GM18519 (cell line): ENCODE measurements at regions not wholly inside any gene's neighbourhood (a gene's known extent, or its start where the extent isn't known, plus 50 kb on each side); places are given as distances from the start of the nearest gene placed in this dataset.

Experiments
- ATAC-seq: cut with Tn5 transposase; IDR thresholded peaks from one replicate; pipeline ENCODE4 v1.9.1; 2021; ENCODE audit warnings: mild to moderate bottlenecking, moderate library complexity; ENCODE audit not compliant: unreplicated experiment, low FRiP score

DNA sequence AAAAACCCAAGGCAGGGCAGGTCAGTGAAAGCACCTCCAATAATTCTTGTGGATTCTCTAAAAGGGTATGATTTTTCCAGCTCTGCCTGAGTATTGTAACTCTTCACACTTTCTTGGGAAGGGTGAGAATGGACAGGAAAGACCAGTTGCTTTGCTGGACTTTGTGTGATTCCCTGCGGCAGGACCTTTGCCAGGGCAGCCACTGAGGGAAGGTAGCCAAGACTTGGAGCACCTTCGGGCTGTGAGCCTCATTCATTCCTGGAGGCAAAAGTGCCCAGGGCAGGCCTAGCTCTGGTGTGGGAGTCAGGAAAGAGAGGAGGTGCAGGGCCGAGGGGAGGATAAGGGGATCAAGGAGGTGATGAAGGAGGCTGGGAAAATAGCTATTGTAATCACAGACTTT is 80.2 kb downstream of the VCPKMT start:
- no peak for ATAC-seq

DNA sequence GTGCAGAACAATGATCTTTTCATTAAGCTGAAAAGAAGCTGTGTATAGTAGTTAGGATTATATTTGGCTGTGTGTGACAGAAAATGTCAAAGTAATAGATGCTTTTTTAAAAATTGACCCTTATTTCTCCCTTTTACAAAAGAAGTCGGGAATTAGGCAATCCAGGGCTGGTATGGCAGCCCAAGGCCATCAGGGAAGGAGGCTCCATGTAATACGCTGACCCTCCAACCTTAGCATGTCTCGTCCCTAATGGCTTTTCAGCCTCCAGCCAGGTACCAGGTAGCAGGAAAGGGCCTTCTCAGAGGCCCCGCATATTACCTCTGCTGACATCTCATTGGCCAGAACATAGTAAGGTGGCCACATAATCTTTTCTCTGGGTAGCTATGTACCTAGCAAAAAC is 79.7 kb downstream of the VCPKMT start:
- no peak for ATAC-seq

DNA sequence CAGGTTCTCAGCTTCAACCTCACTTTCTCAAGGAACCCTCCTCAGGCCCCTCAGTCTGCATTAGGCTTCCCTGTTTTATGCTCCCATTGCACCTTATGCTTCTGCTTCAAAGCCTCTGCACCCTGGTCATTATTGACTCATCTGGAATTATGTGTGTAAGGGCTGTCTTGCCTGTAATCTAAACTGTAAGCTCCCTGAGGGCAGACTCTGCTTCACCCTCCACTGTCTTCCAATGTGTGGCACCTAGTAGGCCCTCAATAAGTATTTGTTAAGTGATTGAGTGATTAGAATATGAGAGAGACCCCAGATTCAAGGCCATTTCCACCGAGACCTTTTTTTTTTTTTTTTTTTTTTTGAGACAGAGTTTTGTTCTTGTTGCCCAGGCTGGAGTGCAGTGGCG is 79.1 kb downstream of the VCPKMT start:
- no peak for ATAC-seq

DNA sequence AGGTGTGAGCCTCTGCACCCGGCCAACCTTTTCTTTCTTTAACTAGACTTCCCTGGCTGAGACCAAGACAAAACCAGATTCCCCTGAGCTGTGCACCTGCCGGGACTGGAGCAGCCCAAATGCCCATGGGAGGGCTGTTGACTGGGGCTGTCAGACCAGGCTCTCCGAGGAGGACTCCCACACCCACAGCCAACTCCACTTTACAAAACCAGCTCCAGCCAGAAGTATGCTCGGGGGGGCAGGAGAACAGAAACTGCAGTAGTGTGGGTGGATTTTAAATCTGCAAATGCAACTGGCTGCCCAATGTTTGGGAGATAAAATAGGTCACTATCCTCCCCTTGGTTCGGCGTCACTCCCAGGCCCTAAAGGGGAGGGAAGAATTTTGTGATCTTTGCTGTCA is 78.5 kb downstream of the VCPKMT start:
- ATAC-seq: no peak

DNA sequence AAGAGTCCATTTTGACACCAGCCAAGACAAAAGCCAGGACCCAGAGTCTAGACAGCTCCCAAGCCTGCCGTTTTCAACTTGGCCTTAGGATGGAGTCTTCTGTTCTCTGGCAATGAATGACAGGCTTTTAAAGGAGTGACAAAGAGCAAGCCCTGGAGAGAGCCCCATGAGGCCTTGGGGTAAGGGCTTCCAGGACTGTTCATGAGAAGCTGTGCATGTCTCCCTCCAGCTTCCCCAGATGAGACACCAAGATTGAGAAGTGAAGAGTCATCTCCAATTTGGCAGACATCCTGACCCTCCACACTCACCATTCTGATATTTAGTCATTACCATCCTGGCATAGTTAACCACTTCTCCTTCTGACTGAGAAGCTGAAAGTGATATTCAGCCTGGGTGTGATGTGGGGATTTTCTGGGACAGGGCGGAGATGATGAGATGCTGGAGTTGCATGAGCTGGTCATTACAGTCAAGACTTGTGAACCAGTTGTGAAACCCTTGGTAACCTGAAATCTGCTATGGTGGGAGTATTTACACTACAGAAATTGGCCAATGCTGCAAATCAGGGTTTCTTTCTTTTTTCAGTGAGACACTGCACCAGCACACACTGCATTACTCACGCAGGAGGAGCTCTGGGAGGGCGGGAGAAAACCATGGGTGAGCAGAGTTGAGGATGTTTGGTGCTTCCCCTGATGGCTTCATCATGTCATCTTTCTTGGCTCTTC is 77.8 kb downstream of the VCPKMT start:
- ATAC-seq: peak; percentile 79

DNA sequence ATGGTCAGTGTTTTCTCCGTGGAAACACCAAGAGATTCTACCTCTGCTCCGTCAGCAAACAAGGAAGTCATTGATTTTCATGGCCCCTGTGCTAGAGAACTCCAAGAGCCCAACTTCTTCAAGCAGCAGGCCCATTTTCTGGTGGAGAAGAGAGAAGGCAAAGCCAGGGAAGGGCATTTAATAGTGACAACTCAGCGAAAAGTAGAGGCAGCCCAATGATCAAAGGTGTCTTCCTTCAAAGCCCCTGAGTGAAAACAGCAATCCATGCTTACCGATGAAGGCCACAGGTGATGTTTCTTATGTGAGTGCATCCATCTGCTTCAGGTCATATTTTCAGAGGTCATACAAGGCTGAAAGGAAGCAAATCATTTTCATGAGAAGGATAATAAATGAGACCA is 77.3 kb downstream of the VCPKMT start:
- no peak for ATAC-seq

DNA sequence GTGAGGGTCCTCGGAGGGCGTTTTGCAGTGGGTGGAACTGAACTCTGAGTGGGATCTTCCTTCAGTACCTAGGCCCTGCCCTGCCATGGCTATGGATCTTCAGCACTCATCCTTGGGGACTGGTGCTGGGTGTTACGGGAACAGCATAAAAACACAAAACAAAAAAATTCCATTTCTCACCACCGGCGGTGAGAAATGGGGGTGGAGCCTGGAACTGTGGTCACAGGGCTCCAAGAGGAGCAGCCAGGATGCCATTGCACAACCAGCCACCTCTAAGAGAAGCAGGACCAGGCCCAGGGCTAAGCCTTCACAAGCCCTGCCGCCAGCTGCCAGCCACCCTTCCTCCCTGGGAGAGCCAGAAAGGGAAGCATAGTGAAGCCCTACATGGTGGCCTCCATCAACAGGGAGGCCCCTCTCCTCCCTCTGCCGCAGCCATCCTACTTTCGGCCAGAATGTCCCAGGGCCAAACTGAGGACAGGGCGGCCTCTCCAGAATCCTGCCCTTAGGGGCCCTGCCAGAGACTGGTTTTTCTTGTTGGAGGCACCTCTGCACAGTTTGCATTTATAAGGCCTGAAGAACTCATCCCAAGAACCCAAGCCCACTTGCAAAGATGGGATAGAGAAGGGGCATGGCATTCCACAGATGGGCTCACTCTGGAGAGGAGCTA is 76.5 kb downstream of the VCPKMT start:
- ATAC-seq: no peak

DNA sequence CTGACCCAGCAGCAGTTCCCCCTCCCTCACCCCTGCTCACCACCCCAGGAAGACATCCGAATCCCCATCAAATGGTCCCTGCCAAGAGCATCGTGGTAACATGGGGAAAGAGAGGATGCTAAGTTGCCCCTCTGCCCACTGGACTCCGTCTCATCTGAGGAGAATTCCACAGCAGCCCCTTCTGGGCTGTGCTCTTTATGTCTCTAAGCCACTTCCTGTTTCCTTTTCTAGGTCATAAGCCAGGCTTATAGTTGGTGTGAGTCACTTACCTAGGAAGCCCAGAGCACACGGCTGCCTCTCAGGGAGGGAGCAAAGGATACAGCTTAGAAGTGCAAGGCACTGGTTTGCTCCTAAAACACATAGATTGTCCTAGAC is 76.0 kb downstream of the VCPKMT start:
- no peak for ATAC-seq

DNA sequence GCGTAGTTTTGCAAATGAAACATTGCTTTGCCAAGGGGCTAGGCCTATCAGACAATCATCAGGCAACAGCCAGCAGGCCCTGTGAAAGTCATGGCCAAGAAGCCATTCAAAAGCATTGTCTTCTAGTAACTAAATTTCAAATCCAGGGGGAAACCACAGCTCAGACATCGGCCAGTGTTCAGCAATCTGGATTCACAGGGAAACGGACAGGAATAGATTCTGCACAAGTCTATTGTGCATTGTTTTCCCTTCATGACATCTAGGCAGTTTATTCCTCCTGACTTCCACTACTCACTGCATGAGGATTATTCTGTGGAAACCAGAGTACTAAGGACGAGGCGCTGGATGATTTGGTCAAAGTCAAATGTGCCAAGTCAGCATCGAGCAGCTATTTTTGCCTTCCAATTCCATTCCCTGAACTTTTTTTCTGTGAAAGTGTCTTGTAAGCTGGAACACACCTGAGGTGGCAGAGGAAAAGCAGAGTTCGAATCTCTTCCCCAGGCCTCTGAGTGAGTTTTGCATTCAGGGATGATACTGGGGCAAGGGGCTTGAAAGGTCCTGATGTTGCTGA is 75.4 kb downstream of the VCPKMT start:
- no peak for ATAC-seq

DNA sequence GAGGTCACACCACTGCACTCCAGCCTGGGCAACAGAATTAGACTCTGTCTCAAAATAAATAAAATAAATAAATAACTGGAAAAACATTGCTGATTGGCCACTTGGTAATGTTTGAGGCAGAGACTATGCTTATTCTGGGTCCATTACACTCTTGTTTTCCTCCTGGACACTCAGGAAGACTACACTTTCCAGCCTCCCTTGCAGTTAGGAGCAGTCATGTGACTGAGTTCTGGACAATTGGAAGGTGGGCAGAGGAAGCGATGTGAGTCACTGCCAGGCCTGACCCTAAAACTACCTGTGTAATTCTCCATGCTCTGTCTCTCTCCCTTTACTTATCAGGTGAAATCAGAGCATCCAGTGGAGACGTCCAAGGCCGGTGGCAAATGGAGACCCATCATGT is 74.4 kb downstream of the VCPKMT start:
- ATAC-seq: no peak

DNA sequence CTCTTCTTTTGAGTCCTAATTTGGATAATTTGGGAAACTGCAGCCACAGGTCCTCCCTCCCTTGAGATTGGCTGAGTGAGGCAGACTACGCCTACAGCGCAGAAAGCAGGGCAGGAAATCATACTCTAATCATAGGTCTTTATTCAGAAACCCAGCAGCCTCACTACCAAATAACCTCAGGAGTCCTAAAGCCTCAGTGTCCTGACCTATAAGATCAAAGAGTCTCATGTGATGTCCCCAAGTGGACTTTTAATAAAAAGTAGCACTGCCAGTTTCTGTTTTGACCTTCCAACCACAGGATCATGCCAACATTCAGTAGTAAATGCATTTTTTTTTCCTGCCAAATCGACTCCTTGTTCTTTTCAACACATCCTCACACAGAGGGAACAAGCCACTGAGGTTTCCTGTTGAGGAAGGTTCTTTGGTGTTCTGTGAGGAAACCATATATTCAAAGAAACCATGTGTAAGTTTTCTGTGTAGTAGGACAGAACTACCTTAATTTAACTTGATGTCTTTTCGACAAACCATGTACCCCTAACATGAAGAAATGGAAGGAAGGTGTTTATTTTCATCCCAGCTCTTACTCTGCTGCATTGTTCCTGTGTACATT is 72.2 kb downstream of the VCPKMT start:
- ATAC-seq: no peak

DNA sequence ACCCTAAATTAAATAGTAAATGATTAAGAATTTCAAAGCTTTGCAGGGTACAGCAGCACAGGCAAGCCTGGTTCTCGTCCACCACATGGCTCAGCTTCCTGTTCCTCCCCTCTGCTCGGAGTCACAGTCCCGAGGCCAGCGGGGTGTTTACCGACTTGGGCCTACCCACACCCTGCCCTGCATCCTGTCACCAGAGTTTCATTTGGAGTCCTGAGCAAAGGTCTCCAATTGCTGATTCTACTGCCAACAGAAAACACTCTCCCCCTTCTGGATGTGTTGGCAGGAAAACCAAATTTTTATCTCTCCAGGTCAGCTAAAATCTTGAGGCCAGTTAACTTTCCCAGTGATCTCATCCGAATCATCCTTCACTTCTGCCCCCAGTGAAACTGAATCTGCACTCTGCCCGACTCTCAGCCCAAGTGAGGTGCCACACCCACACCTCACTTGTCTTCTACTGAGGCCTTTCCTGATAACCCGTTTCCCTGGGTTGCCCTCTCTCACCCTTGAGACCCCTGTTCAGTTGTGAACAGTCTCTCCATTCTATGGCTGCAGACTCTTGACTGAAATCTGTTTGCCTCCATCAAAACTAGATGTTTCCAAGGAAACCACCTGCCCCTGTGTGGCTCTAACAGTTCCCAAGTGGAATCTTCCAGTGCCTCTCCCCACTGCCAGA is 71.2 kb downstream of the VCPKMT start:
- ATAC-seq: peak; percentile 33

DNA sequence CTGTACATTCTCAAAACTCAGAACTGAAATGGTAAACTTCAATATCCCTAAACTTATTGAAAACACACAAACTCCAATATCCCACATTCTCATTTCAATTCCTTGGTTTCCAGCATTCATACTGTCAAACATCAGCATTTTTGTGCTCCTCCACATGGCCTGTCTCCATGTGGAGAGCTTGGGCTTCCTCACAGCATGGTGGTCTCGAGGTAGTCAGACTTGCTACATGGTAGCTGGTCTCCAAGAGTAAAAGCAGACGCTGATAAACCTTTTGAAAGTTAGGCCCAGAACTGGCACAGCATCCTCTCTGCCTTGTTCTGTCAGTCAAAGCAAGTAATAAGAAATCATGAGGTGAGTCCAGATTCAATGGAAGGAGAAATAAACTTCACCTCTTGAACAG is 70.5 kb downstream of the VCPKMT start:
- no peak for ATAC-seq

DNA sequence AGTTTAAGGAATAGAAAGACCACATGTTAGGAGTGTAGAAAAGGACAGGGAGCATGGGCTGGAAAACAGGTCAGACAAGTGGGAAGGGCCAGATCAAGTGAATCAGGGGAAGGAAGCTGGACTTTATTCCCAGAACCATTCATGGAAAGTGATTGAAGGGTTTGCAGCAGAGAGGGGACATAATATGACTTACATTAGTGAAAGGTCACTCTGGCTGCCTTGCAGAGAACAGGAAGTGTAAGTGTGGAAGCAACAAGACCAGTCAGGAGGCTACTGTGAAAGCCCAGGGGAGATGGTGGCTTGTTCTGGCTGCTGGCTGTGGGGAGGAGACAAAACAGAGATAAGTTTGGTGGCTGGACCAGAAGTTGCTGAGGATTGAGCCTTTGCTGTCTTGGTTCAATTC is 69.1 kb downstream of the VCPKMT start:
- no peak for ATAC-seq

DNA sequence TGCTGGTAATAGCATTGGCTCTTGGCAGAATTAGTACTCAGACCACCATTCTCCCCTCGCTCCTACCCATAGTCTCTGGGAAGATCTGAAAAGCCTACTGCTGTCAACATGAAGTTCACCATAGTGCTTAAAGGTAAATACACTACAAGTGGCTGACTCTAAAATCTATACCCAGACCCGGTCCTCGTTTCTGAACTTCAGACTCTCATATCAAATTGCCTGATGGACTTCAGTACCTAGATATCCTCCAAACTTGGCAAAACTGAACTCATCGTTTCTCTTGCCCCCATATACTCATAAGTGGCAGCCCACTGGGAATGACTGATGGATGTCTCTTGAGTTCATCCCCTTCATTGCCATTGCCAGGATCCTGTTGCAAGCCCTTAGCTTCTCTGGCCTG is 67.3 kb downstream of the VCPKMT start:
- ATAC-seq: no peak

DNA sequence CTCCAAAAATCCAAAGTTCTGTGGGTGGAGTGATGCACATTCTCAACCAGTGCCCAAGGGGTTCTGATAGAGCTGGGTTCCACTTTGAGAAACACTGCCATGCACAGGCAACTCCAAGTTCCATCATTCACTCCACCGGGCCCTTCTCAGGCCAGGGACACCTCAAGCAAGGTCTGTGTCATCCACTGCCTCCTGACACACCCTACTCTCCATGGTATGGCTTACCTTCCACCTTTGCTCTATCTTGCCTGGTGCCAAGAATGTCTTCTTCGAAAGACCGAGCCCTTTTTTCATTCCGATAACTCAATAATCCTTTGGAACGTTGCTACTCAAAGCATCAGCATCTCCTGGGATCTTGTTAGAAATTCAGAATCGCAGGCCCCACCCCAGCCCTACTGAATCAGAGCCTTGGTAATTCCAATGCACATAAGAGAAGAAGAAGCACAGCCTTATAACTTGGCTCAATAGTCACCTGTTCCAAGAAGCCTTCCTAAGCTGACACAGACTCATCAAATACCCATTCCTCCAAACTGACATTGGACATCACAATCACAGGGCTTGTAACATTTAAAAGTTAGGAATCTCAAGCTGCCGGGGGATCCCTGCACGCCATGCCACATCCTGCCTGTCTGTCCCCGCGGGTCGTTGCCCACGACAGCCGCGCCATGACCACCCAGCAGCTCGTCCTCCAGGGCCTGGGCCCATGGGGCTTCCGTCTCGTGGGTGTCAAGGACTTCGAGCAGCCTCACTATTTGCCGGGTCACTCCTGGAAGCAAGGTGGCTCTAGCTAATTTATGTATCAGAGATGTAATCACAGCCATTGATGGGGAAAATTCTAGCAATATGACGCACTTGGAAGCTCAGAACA is 66.4 kb downstream of the VCPKMT start:
- ATAC-seq: no peak

DNA sequence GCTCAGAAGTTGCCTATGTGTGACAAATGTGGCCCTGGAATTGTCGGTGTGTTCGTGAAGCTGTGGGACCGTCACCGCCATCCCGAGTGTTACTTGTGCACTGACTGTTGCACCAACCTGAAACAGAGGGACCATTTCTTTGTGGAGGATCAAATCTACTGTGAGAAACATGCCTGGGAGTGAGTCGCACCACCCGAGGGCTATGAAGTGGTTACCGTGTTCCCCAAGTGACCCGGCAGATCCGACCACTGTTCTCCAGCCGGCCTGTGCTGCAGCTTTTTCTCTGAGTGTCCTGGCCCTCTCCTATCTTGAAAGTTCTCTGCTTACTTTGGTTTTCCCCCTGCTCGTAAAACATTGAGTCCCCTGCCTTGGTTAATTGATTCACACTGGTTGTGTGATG is 65.3 kb downstream of the VCPKMT start:
- ATAC-seq: no peak

DNA sequence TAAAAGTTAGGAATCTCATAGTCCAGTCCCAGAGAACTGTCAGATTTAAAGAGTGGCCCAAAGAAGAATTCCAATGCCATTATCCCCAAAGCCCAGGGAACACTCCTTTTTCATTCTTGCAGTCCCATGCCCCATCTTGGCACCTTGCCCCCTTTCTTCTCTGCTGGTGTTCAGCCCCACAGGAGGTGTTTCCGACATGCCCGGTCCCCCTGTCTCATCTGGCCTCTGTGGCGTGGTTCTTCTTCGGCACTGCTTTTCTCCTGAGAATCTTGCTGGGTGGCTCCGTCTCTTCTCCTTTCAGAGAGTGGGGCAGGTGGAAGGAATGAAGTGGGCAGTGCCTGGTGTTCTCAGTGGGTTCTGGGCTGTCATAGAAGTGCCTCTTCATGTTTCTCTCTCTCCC is 64.7 kb downstream of the VCPKMT start:
- ATAC-seq: no peak

DNA sequence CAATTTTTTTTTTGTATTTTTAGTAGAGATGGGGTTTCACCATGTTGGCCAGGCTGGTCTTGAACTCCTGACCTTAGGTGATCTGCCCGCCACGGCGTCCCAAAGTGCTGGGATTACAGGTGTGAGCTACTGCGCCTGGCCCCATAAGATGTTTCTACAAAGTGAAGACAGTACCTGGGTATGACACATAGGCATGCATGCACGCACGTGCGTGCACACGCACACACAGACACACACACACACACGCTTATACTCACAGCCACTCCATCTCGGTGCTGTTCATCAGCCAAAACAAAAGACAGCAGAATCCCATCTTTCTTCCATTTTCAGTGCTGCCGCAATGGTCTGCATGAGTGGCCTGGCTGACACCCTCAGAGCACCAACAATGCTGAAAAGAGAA is 63.9 kb downstream of the VCPKMT start:
- ATAC-seq: no peak

DNA sequence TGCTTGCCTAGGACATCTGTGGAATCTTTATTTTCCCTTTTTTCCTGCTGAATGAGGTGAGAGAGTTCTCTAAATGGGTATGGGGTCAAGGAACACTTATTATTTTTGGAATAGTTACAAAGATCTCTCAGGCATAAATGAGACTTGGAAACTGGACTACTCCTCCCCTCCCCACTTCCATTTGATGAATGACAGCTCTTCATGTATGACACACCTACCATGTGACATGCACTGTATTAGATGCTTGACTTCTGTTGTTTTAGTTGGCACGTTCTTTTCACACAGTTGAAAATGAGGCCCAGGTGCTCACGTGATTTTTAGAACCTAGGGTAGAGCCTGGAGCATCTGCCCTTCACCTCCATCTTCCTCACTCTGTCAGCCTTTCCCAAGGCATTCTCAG is 62.4 kb downstream of the VCPKMT start:
- ATAC-seq: no peak
